ENCODE measurements at regions not wholly inside any gene's neighbourhood (a gene's known extent, or its start where the extent isn't known, plus 50 kb on each side); places are given as distances from the start of the nearest gene placed in this dataset.

DNA sequence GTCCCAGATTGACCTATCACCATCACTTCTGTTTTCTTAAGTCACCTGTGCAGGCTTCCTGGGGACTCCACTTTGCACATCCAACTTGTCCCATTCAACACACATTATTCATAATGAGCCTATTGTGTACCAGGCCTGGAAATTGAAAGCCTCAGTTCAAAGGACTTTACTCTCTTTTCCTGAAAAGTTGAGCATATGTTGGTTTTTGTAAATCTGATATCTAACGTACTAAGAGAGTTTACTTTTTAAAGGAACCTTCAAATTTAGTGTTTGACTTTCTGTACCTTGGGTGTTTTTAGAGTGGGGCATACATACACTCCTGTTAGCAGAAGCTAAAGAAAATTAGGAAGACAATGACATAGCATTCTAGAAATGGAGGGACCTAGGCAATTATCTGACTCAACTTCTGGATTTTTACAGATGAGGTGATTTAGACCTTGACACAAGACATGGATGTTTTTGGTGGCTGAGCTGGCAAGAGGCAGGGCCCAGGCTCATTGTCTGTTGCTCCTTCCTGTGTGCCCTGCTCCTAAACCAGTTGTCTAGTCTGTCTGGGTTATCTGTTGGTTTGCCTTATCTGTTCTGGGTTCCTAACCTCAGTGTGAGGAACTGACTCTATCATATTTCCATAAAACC lies 336.5 kb downstream of the RPS6KC1 start:
- Histone ChIP-seq H3K9me3 (ENCODE audit: low read length) (no peaks in the 10 kb centered on the region), H3K9me2 (ENCODE audit: insufficient read depth, low read length) (no peaks in the 10 kb centered on the region), H4K20me1 (ENCODE audit: insufficient read depth) (no peaks in the 10 kb centered on the region), H3K4me2 (ENCODE audit: low read length) (no peak overlapping the region), H3K36me3 (ENCODE audit: insufficient read depth, low read length) (no peaks in the 10 kb centered on the region), H3K27ac (ENCODE audit: low read length) (no peak overlapping the region), H3K27me3 (ENCODE audit: insufficient read depth, low read depth, low read length) (no peaks in the 10 kb centered on the region), H3K79me2 (replicated peaks; ENCODE audit: insufficient read depth, low read length) (no peaks in the 10 kb centered on the region), H3K4me3 (ENCODE audit: low read length) (no peak overlapping the region), H3F3A (ENCODE audit: insufficient read depth, low read length, poor library complexity, severe bottlenecking) (no peaks in the 10 kb centered on the region), H2AFZ (ENCODE audit: low read depth, low read length) (no peak overlapping the region), H3K9ac (ENCODE audit: low read length) (no peak overlapping the region)
- TF ChIP-seq, protein P1, sequence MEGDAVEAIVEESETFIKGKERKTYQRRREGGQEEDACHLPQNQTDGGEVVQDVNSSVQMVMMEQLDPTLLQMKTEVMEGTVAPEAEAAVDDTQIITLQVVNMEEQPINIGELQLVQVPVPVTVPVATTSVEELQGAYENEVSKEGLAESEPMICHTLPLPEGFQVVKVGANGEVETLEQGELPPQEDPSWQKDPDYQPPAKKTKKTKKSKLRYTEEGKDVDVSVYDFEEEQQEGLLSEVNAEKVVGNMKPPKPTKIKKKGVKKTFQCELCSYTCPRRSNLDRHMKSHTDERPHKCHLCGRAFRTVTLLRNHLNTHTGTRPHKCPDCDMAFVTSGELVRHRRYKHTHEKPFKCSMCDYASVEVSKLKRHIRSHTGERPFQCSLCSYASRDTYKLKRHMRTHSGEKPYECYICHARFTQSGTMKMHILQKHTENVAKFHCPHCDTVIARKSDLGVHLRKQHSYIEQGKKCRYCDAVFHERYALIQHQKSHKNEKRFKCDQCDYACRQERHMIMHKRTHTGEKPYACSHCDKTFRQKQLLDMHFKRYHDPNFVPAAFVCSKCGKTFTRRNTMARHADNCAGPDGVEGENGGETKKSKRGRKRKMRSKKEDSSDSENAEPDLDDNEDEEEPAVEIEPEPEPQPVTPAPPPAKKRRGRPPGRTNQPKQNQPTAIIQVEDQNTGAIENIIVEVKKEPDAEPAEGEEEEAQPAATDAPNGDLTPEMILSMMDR (IDR thresholded peaks at IDR 0.05; ENCODE audit: poor library complexity, severe bottlenecking): no peak
- TF ChIP-seq EZH2 (IDR thresholded peaks at IDR 0.05; ENCODE audit: borderline replicate concordance, insufficient read depth, low read length, poor library complexity, severe bottlenecking): no peak
- no peak for TF ChIP-seq MXI1 (conservative IDR thresholded peaks at IDR 0.05; ENCODE audit: poor library complexity, severe bottlenecking)
- TF ChIP-seq POLR2AphosphoS5 (IDR thresholded peaks at IDR 0.05): no peak
- TF ChIP-seq EP300 (conservative IDR thresholded peaks at IDR 0.05; ENCODE audit: poor library complexity, severe bottlenecking): no peak
- no peak for TF ChIP-seq TAF1 (IDR thresholded peaks at IDR 0.05; ENCODE audit: low read depth)
- TF ChIP-seq, protein P2, sequence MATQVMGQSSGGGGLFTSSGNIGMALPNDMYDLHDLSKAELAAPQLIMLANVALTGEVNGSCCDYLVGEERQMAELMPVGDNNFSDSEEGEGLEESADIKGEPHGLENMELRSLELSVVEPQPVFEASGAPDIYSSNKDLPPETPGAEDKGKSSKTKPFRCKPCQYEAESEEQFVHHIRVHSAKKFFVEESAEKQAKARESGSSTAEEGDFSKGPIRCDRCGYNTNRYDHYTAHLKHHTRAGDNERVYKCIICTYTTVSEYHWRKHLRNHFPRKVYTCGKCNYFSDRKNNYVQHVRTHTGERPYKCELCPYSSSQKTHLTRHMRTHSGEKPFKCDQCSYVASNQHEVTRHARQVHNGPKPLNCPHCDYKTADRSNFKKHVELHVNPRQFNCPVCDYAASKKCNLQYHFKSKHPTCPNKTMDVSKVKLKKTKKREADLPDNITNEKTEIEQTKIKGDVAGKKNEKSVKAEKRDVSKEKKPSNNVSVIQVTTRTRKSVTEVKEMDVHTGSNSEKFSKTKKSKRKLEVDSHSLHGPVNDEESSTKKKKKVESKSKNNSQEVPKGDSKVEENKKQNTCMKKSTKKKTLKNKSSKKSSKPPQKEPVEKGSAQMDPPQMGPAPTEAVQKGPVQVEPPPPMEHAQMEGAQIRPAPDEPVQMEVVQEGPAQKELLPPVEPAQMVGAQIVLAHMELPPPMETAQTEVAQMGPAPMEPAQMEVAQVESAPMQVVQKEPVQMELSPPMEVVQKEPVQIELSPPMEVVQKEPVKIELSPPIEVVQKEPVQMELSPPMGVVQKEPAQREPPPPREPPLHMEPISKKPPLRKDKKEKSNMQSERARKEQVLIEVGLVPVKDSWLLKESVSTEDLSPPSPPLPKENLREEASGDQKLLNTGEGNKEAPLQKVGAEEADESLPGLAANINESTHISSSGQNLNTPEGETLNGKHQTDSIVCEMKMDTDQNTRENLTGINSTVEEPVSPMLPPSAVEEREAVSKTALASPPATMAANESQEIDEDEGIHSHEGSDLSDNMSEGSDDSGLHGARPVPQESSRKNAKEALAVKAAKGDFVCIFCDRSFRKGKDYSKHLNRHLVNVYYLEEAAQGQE (IDR thresholded peaks at IDR 0.05; ENCODE audit: borderline replicate concordance): no peak
- no peak for TF ChIP-seq RAD21 (conservative IDR thresholded peaks at IDR 0.05)
- no peak for TF ChIP-seq SMC3 (conservative IDR thresholded peaks at IDR 0.05; ENCODE audit: poor library complexity)

DNA sequence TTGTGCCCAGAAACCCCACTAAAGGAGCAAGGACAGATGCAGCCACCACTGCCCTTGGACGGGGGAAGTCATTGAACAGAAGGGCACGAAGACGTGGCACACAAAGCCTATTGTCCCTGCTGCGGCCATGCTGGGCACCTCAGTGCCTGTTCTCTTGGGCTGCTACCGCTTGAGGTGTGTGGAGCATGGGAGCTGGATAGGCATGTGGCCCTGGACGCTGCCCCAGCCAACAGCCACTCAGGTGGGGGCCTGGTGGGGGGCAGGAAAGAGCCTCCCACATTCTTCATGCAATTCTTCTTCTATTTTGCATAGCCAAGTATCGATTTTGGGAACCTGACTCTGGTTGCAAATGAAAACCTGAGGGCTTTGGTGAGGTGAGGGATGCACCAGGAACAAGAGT lies 337.2 kb downstream of the RPS6KC1 start:
- no peak for TF ChIP-seq POLR2AphosphoS5 (IDR thresholded peaks at IDR 0.05)
- no peak for TF ChIP-seq SMC3 (conservative IDR thresholded peaks at IDR 0.05; ENCODE audit: poor library complexity)
- no peak for TF ChIP-seq EZH2 (IDR thresholded peaks at IDR 0.05; ENCODE audit: borderline replicate concordance, insufficient read depth, low read length, poor library complexity, severe bottlenecking)
- no peak for TF ChIP-seq MXI1 (conservative IDR thresholded peaks at IDR 0.05; ENCODE audit: poor library complexity, severe bottlenecking)
- no peak for TF ChIP-seq RAD21 (conservative IDR thresholded peaks at IDR 0.05)
- TF ChIP-seq, protein P2 (IDR thresholded peaks at IDR 0.05; ENCODE audit: borderline replicate concordance): no peak
- no peak for TF ChIP-seq EP300 (conservative IDR thresholded peaks at IDR 0.05; ENCODE audit: poor library complexity, severe bottlenecking)
- no peak for TF ChIP-seq TAF1 (IDR thresholded peaks at IDR 0.05; ENCODE audit: low read depth)
- TF ChIP-seq, protein P1 (IDR thresholded peaks at IDR 0.05; ENCODE audit: poor library complexity, severe bottlenecking): no peak
- no peak overlapping the region for H3K9ac ChIP-seq (ENCODE audit: low read length)
- no peaks in the 10 kb centered on the region for H3K27me3 ChIP-seq (ENCODE audit: insufficient read depth, low read depth, low read length)
- H3K79me2 ChIP-seq (replicated peaks; ENCODE audit: insufficient read depth, low read length): no peaks in the 10 kb centered on the region
- no peaks in the 10 kb centered on the region for H3K36me3 ChIP-seq (ENCODE audit: insufficient read depth, low read length)
- H2AFZ ChIP-seq (ENCODE audit: low read depth, low read length): no peak overlapping the region
- no peaks in the 10 kb centered on the region for H4K20me1 ChIP-seq (ENCODE audit: insufficient read depth)
- no peak overlapping the region for H3K4me2 ChIP-seq (ENCODE audit: low read length)
- no peaks in the 10 kb centered on the region for H3F3A ChIP-seq (ENCODE audit: insufficient read depth, low read length, poor library complexity, severe bottlenecking)
- no peak overlapping the region for H3K27ac ChIP-seq (ENCODE audit: low read length)
- H3K4me3 ChIP-seq (ENCODE audit: low read length): no peak overlapping the region
- no peaks in the 10 kb centered on the region for H3K9me2 ChIP-seq (ENCODE audit: insufficient read depth, low read length)
- no peaks in the 10 kb centered on the region for H3K9me3 ChIP-seq (ENCODE audit: low read length)
